Neural progenitor cell (in vitro differentiated cells): ENCODE measurements at regions not wholly inside any gene's neighbourhood (a gene's known extent, or its start where the extent isn't known, plus 50 kb on each side); places are given as distances from the start of the nearest gene placed in this dataset.

ENCODE experiments used
- EZH2 ChIP-seq: fragments of 200-600 bp; sonication (generic); IDR thresholded peaks from 2 replicates; pipeline ENCODE4 v1.6.1; 2017; ENCODE audit warnings: antibody characterized with exemption, mild to moderate bottlenecking, moderate library complexity
- EZH2phosphoT487 ChIP-seq: fragments of 200-600 bp; sonication (generic); IDR thresholded peaks from 2 replicates; pipeline ENCODE4 v1.6.1; 2017; ENCODE audit warnings: antibody characterized with exemption
- TF ChIP-seq, protein P1 (sequence below): fragments of 200-600 bp; sonication (generic); IDR thresholded peaks from 2 replicates; pipeline ENCODE4 v1.5.1; 2017; ENCODE audit warnings: antibody characterized with exemption, mild to moderate bottlenecking

- TF ChIP-seq, protein P1, sequence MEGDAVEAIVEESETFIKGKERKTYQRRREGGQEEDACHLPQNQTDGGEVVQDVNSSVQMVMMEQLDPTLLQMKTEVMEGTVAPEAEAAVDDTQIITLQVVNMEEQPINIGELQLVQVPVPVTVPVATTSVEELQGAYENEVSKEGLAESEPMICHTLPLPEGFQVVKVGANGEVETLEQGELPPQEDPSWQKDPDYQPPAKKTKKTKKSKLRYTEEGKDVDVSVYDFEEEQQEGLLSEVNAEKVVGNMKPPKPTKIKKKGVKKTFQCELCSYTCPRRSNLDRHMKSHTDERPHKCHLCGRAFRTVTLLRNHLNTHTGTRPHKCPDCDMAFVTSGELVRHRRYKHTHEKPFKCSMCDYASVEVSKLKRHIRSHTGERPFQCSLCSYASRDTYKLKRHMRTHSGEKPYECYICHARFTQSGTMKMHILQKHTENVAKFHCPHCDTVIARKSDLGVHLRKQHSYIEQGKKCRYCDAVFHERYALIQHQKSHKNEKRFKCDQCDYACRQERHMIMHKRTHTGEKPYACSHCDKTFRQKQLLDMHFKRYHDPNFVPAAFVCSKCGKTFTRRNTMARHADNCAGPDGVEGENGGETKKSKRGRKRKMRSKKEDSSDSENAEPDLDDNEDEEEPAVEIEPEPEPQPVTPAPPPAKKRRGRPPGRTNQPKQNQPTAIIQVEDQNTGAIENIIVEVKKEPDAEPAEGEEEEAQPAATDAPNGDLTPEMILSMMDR, result no peak
- TF ChIP-seq EZH2phosphoT487 (no peak), EZH2 (no peak)
Observed at GRCh38 chr15:97688177-97688576, 272.3 kb upstream of the ARRDC4 start.
